HEK293 (cell line): ENCODE measurements at regions not wholly inside any gene's neighbourhood (a gene's known extent, or its start where the extent isn't known, plus 50 kb on each side); places are given as distances from the start of the nearest gene placed in this dataset.
"Not testable (repeated sequence)": the region's sequence is repeated elsewhere in the genome, so short reads cannot be mapped to it uniquely, and the experiment has no call there.

ENCODE experiments used
- ZNF133 ChIP-seq: fragments of 450-650 bp; formaldehyde crosslinking; IDR thresholded peaks from 2 replicates; pipeline ENCODE4 v1.5.1; 2016; ENCODE audit warnings: missing biosample characterization, missing genetic modification characterization
- ZNF76 ChIP-seq: fragments of 450-650 bp; formaldehyde crosslinking; IDR thresholded peaks from 2 replicates; pipeline ENCODE4; 2016; ENCODE audit warnings: low read depth, missing biosample characterization, missing genetic modification characterization, borderline replicate concordance

GRCh38 chr12:131225066-131225380, 271.3 kb downstream of the ADGRD1 start:
- not testable (repeated sequence) for TF ChIP-seq ZNF76; ZNF133 (tag by site-specific recombination)
